Gastrocnemius medialis (tissue), 4 donors: ENCODE measurements at regions not wholly inside any gene's neighbourhood (a gene's known extent, or its start where the extent isn't known, plus 50 kb on each side); places are given as distances from the start of the nearest gene placed in this dataset.
A peak's percentile ranks its signal among the peaks of the same experiment; 100 is the strongest.

Experiments used
- ATAC-seq, 2 donors: fragments of 150-250 bp; one replicate each; pipeline ENCODE4 v1.9.1; 2016
- DNase-seq, 2 donors: peaks; one replicate each; pipeline ENCODE4 v3.0.0-alpha.2; 2019
- H3K27ac ChIP-seq, 4 donors: fragments of 200-600 bp; sonication (generic); 1 replicate in 1 of 4; 2 replicates in 3 of 4; pipeline ENCODE4 v1.5.1; 2016 to 2018; ENCODE audit warnings: mild to moderate bottlenecking in 2 of 4, moderate library complexity in 1 of 4
- H3K27me3 ChIP-seq, 3 donors: fragments of 200-600 bp; sonication (generic) in 2 of 3; 1 replicate in 1 of 3; 2 replicates in 2 of 3; pipeline versions ENCODE4 v1.5.1 to v1.6.0; 2016 to 2019; ENCODE audit warnings: mild to moderate bottlenecking in 1 of 3, moderate library complexity in 1 of 3
- H3K36me3 ChIP-seq, 2 donors: fragments of 200-600 bp; sonication (generic) in 1 of 2; one replicate each; pipeline ENCODE4 v1.5.1; 2017 to 2018
- H3K4me1 ChIP-seq, 2 donors: fragments of 200-600 bp; sonication (generic) in 1 of 2; one replicate each; pipeline ENCODE4 v1.5.1; 2016 to 2017; ENCODE audit warnings: mild to moderate bottlenecking in 2 of 2
- H3K4me3 ChIP-seq, 4 donors: fragments of 200-600 bp; sonication (generic) in 3 of 4; 1 replicate in 1 of 4; 2 replicates in 3 of 4; pipeline ENCODE4 v1.5.1; 2016 to 2019; ENCODE audit warnings: mild to moderate bottlenecking in 2 of 4
- H3K9me3 ChIP-seq, 3 donors: fragments of 200-600 bp; sonication (generic) in 2 of 3; 1 replicate in 1 of 3; 2 replicates in 2 of 3; pipeline ENCODE4 v1.5.1; 2016 to 2019
- POLR2A ChIP-seq, 2 donors: fragments of 450-650 bp; IDR thresholded peaks; one replicate each; pipeline ENCODE4 v1.6.1; 2017; ENCODE audit warnings: antibody characterized with exemption in 2 of 2, mild to moderate bottlenecking in 2 of 2, moderate library complexity in 2 of 2
- in situ Hi-C, 4 donors: fragments of 200-750 bp; cut with MboI; loops; one replicate each; pipeline versions ENCODE4 v1.15.0 to v1.8.0; 2017; ENCODE audit warnings: low sequenced_read_pairs in 4 of 4
- intact Hi-C: fragments of 100-400 bp; cut with DNase I; formaldehyde crosslinking; loops from one replicate; pipeline ENCODE4 v1.15.1; 2023; ENCODE audit warnings: low total_unique reads
- TF ChIP-seq, protein P1 (sequence below), 5 experiments: fragments of 450-650 bp in 3 of 5; fragments of 200-600 bp in 2 of 5; sonication (generic) in 2 of 5; IDR thresholded peaks in 4 of 5; conservative IDR thresholded peaks in 1 of 5; 1 replicate in 4 of 5; 2 replicates in 1 of 5; pipeline ENCODE4 v1.5.1; 2016 to 2019; ENCODE audit warnings: antibody characterized with exemption in 5 of 5, mild to moderate bottlenecking in 3 of 5, moderate library complexity in 3 of 5

- in situ Hi-C loops = no loop called here
- Histone ChIP-seq H3K27ac (no peak overlapping the region), H3K4me3 (no peak overlapping the region), H3K4me1 (no peaks in the 10 kb centered on the region), H3K9me3 (no peaks in the 10 kb centered on the region), H3K27me3 (no peaks in the 10 kb centered on the region), H3K36me3 (no peaks in the 10 kb centered on the region)
- ATAC-seq (peak; percentile 73 to 80), DNase-seq (peak; percentile 6 to 38)
- intact Hi-C loops = no loop called here
- TF ChIP-seq, protein P1, sequence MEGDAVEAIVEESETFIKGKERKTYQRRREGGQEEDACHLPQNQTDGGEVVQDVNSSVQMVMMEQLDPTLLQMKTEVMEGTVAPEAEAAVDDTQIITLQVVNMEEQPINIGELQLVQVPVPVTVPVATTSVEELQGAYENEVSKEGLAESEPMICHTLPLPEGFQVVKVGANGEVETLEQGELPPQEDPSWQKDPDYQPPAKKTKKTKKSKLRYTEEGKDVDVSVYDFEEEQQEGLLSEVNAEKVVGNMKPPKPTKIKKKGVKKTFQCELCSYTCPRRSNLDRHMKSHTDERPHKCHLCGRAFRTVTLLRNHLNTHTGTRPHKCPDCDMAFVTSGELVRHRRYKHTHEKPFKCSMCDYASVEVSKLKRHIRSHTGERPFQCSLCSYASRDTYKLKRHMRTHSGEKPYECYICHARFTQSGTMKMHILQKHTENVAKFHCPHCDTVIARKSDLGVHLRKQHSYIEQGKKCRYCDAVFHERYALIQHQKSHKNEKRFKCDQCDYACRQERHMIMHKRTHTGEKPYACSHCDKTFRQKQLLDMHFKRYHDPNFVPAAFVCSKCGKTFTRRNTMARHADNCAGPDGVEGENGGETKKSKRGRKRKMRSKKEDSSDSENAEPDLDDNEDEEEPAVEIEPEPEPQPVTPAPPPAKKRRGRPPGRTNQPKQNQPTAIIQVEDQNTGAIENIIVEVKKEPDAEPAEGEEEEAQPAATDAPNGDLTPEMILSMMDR (IDR thresholded peaks at IDR 0.05 in 4 of 5, conservative IDR thresholded peaks at IDR 0.05 in 1 of 5) = no peak
- TF ChIP-seq POLR2A (IDR thresholded peaks at IDR 0.05) = no peak
Observed at GRCh38 chr21:28160378-28160777, 832.3 kb downstream of the LTN1 start.

DNA sequence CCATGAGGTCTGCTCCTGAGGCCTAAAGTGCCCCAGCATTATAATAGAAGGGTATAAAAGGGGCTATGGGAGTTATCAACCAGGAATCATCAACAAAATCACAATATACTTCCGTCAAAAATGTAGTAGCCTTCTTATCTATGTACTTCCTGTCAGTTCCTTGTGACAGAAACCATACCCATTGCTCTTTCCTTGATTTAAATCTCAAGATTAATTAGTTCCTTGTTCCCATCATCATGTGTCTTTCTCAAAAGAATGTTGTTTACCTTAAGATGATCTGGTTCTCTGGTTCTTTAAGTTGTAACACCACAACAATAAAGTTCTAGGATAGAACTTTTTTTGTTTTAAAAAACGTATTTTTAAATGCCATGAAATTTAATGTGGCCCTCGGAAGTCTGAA lies 833.3 kb downstream of the LTN1 start:
- H3K36me3 ChIP-seq = no peaks in the 10 kb centered on the region
- H3K27me3 ChIP-seq = no peaks in the 10 kb centered on the region
- H3K4me1 ChIP-seq = no peaks in the 10 kb centered on the region
- no peak overlapping the region for H3K4me3 ChIP-seq
- ATAC-seq (no peak), DNase-seq (no peak)
- H3K27ac ChIP-seq = no peak overlapping the region
- intact Hi-C loops = no loop called here
- in situ Hi-C loops = no loop called here
- TF ChIP-seq POLR2A (IDR thresholded peaks at IDR 0.05) = no peak
- TF ChIP-seq, protein P1 (IDR thresholded peaks at IDR 0.05 in 4 of 5, conservative IDR thresholded peaks at IDR 0.05 in 1 of 5) = no peak
- no peaks in the 10 kb centered on the region for H3K9me3 ChIP-seq

- no peaks in the 10 kb centered on the region for H3K27me3 ChIP-seq
- no peak overlapping the region for H3K4me3 ChIP-seq
- ATAC-seq (no peak), DNase-seq (no peak)
- H3K27ac ChIP-seq = no peak overlapping the region
- no peaks in the 10 kb centered on the region for H3K4me1 ChIP-seq
- H3K36me3 ChIP-seq = no peaks in the 10 kb centered on the region
- TF ChIP-seq, protein P1 (IDR thresholded peaks at IDR 0.05 in 4 of 5, conservative IDR thresholded peaks at IDR 0.05 in 1 of 5) = no peak
- no peak for TF ChIP-seq POLR2A (IDR thresholded peaks at IDR 0.05)
- intact Hi-C loops (no loop called here), in situ Hi-C loops (no loop called here)
- H3K9me3 ChIP-seq = no peaks in the 10 kb centered on the region
Observed at GRCh38 chr21:28156590-28156989, 836.1 kb downstream of the LTN1 start.

- no peak overlapping the region for H3K4me3 ChIP-seq
- TF ChIP-seq POLR2A (IDR thresholded peaks at IDR 0.05) = no peak
- TF ChIP-seq, protein P1 (IDR thresholded peaks at IDR 0.05 in 4 of 5, conservative IDR thresholded peaks at IDR 0.05 in 1 of 5) = no peak
Observed at GRCh38 chr21:28154121-28154520, 838.6 kb downstream of the LTN1 start.

GRCh38 chr21:28152732-28153131 lies 839.9 kb downstream of the LTN1 start:
- in situ Hi-C loops = no loop called here
- intact Hi-C loops = no loop called here
- H3K4me3 ChIP-seq = no peak overlapping the region
- H3K36me3 ChIP-seq = no peaks in the 10 kb centered on the region
- no peaks in the 10 kb centered on the region for H3K9me3 ChIP-seq
- DNase-seq (no peak), ATAC-seq (no peak)
- H3K27ac ChIP-seq = no peak overlapping the region
- H3K27me3 ChIP-seq = no peaks in the 10 kb centered on the region
- H3K4me1 ChIP-seq = peaks cover 6 to 7% of the 10 kb centered on the region in 2 donors
- no peak for TF ChIP-seq POLR2A (IDR thresholded peaks at IDR 0.05)
- TF ChIP-seq, protein P1 (IDR thresholded peaks at IDR 0.05 in 4 of 5, conservative IDR thresholded peaks at IDR 0.05 in 1 of 5) = no peak

More at GRCh38 chr21:28154121-28154520, 838.6 kb downstream of the LTN1 start:
- no peaks in the 10 kb centered on the region for H3K36me3 ChIP-seq
- H3K27me3 ChIP-seq = no peaks in the 10 kb centered on the region
- peak overlapping the region in 1 of 4 donors; percentile 51 for H3K27ac ChIP-seq
- in situ Hi-C loops = no loop called here
- intact Hi-C loops = no loop called here
- no peak for ATAC-seq
- no peaks in the 10 kb centered on the region for H3K4me1 ChIP-seq
- H3K9me3 ChIP-seq = no peaks in the 10 kb centered on the region
- no peak for DNase-seq
